H1 (cell line): ENCODE measurements at regions not wholly inside any gene's neighbourhood (a gene's known extent, or its start where the extent isn't known, plus 50 kb on each side); places are given as distances from the start of the nearest gene placed in this dataset.

Experiments
- BACH1 ChIP-seq: IDR thresholded peaks from 2 replicates; pipeline ENCODE4 v1.6.1; 2012; ENCODE audit warnings: low read length, improper control_type of control experiment
- BRCA1 ChIP-seq: IDR thresholded peaks from 2 replicates; pipeline ENCODE4 v1.6.1; 2012; ENCODE audit warnings: low read depth, low read length, improper control_type of control experiment
- CHD7 ChIP-seq: fragments of 300-600 bp; sonication (generic); IDR thresholded peaks from 2 replicates; pipeline ENCODE4 v1.7.1; 2012; ENCODE audit warnings: low read length, moderate library complexity, mild to moderate bottlenecking, inconsistent platforms; ENCODE audit not compliant: insufficient replicate concordance
- POLR2A ChIP-seq, 2 experiments: IDR thresholded peaks; 1 replicate in 1 of 2; 2 replicates in 1 of 2; pipeline ENCODE4 v1.6.1; 2011; ENCODE audit warnings: low read depth in 2 of 2, low read length in 2 of 2, mild to moderate bottlenecking in 2 of 2; ENCODE audit errors: control extremely low read depth in 1 of 2

DNA sequence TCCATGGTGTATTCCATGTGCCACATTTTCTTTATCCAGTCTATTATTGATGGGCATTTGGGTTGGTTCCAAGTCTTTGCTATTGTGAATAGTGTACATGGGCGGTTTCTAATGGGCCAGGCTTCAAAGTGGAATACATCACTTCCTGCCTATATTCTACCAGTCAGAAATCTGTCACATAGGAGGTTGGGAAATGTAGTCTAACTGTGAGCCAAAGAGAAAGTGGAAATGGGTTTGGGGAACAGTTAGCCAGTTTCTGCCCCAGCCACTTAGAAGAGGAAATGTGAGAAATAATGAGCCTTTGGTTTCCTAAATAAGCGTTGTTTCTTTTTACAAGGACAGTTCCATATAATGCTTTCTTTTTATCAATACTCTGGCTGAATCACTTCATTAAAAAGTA is 85.1 kb upstream of the AP1S2 start (continued):
- no peak for TF ChIP-seq CHD7
- TF ChIP-seq BACH1 = no peak
- no peak for TF ChIP-seq POLR2A (IDR thresholded peaks at IDR 0.05; ENCODE audit: control extremely low read depth in 1 of 2, low read depth in 2 of 2, low read length in 2 of 2)
- TF ChIP-seq BRCA1 = no peak
